ENCODE measurements at regions not wholly inside any gene's neighbourhood (a gene's known extent, or its start where the extent isn't known, plus 50 kb on each side); places are given as distances from the start of the nearest gene placed in this dataset.

- DNase-seq (ENCODE audit: low read depth in 1 of 2, low spot score in 1 of 2): peak; percentile 17 to 20
- peak overlapping the region; percentile 6 to 23; a peak in 2 of 6 replicates for H3K27ac ChIP-seq
- no peak for FAIRE-seq
These were observed 102.9 kb upstream of the ARMC3 start for GRCh38 chr10:22824984-22825383.

GRCh38 chr10:22824520-22824919 lies 103.3 kb upstream of the ARMC3 start:
- DNase-seq (ENCODE audit: low read depth in 1 of 2, low spot score in 1 of 2): no peak
- no peak for ATAC-seq
- TF ChIP-seq HOXA7 (CRISPR knock-in tag; IDR thresholded peaks at IDR 0.05): no peak
- TF ChIP-seq PBX3 (IDR thresholded peaks at IDR 0.05): no peak
- TF ChIP-seq NPAS2 (CRISPR knock-in tag; IDR thresholded peaks at IDR 0.05; ENCODE audit: borderline replicate concordance): no peak
- TF ChIP-seq BCL3 (IDR thresholded peaks at IDR 0.05): no peak
- no peak for TF ChIP-seq KDM1A (IDR thresholded peaks at IDR 0.05; ENCODE audit: low read depth)
- TF ChIP-seq ELK1 (IDR thresholded peaks at IDR 0.05; ENCODE audit: low read depth, low read length): no peak
- TF ChIP-seq PHF8 (IDR thresholded peaks at IDR 0.05; ENCODE audit: borderline replicate concordance, low read depth): no peak
- no peaks in the 10 kb centered on the region for H3K9me3 ChIP-seq
- H3K4me2 ChIP-seq: peak overlapping the region; percentile 45
- peak overlapping the region; percentile 6 to 23; a peak in 2 of 6 replicates for H3K27ac ChIP-seq
- no peak for FAIRE-seq
- CTCF ChIA-PET: interaction anchor here (1.1 to 1.3 kb wide), 2 partner anchors 18 to 31 kb away, joined by 3 read pairs; no protein-coding TSS in a partner anchor
- 68% methylated on average over 3 of the region's 3 CpGs for WGBS (ENCODE audit: missing lambda C conversion rate)
- no peak overlapping the region for H3K4me3 ChIP-seq
- POLR2A ChIA-PET: no interaction called here
- H3K4me1 ChIP-seq: peaks cover 35% of the 10 kb centered on the region; the same call in 2 of the 3 replicates

More at GRCh38 chr10:22824984-22825383, 102.9 kb upstream of the ARMC3 start:
- TF ChIP-seq FOSL2 (IDR thresholded peaks at IDR 0.05): peak; percentile 32; the same call in 1 of the 2 replicates
- peak; percentile 28 for TF ChIP-seq FOSL2 (CRISPR knock-in tag; IDR thresholded peaks at IDR 0.05)
- no peak for TF ChIP-seq TFCP2L1 (CRISPR knock-in tag; IDR thresholded peaks at IDR 0.05)
- no peak for TF ChIP-seq KDM1A (IDR thresholded peaks at IDR 0.05; ENCODE audit: low read depth)
- TF ChIP-seq JUNB (IDR thresholded peaks at IDR 0.05): peak; percentile 36; the same call in 1 of the 2 replicates
- WGBS (ENCODE audit: missing lambda C conversion rate): 34% methylated on average over 3 of the region's 3 CpGs
- Histone ChIP-seq H3K9me3 (no peaks in the 10 kb centered on the region), H3K4me3 (no peak overlapping the region), H3K4me1 (peaks cover 35% of the 10 kb centered on the region; the same call in 2 of the 3 replicates), H3K4me2 (peak overlapping the region; percentile 45)
- ATAC-seq: peak; percentile 23 to 33; a peak in 1 of 6 replicates
- ChIA-PET POLR2A (no interaction called here), CTCF (no interaction called here)

DNA sequence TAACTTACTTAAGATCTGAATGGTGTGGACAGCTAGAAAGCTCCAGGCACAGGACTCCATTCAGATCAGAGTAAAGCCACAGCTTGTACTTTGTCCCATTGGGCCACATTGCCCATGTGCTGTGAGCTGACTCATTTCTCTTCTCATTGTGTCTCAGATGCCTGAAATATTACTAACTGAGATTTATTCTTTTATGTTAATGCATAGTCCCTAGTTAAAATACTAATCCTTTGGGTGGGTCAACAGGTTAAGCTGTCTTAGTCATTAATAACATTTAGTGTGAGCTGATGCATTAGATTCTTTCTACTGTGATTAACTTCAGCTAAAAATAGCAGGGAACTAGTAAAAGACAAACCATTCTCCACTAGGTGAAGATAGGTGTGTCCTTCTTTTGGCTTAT lies 104.7 kb upstream of the ARMC3 start:
- Histone ChIP-seq H3K4me2 (peak overlapping the region; percentile 27), H3K4me3 (no peak overlapping the region), H3K27ac (peak overlapping the region; percentile 12 to 59; a peak in 3 of 6 replicates), H3K4me1 (peaks cover 32% of the 10 kb centered on the region; the same call in 2 of the 3 replicates), H3K9me3 (no peaks in the 10 kb centered on the region)
- FAIRE-seq: no peak
- peak; percentile 33 to 65 for DNase-seq (ENCODE audit: low read depth in 1 of 2, low spot score in 1 of 2)
- ChIA-PET POLR2A (no interaction called here), CTCF (interaction anchor here (0.6 to 1.7 kb wide), 4 partner anchors 9 to 113 kb away, joined by 3 to 4 read pairs (median 4); no protein-coding TSS in a partner anchor)
- peak; percentile 81 to 92 for ATAC-seq
- no peak for TF ChIP-seq CHD2 (IDR thresholded peaks at IDR 0.05; ENCODE audit: low read length, partially characterized antibody)
- no peak for TF ChIP-seq SMC3 (IDR thresholded peaks at IDR 0.05)
- TF ChIP-seq, protein P1, sequence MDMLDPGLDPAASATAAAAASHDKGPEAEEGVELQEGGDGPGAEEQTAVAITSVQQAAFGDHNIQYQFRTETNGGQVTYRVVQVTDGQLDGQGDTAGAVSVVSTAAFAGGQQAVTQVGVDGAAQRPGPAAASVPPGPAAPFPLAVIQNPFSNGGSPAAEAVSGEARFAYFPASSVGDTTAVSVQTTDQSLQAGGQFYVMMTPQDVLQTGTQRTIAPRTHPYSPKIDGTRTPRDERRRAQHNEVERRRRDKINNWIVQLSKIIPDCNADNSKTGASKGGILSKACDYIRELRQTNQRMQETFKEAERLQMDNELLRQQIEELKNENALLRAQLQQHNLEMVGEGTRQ (IDR thresholded peaks at IDR 0.05): peak; percentile 78
- peak in 1 of 2 experiments; percentile 18; a peak in 1 of 5 replicates for TF ChIP-seq EP300 (IDR thresholded peaks at IDR 0.05)
- TF ChIP-seq RFX5 (IDR thresholded peaks at IDR 0.05): no peak
- TF ChIP-seq GATA3 (IDR thresholded peaks at IDR 0.05; ENCODE audit: borderline replicate concordance): peak; percentile 42; the same call in 1 of the 2 replicates
- no peak for TF ChIP-seq CEBPB (IDR thresholded peaks at IDR 0.05)
- TF ChIP-seq ESRRA (IDR thresholded peaks at IDR 0.05; ENCODE audit: borderline replicate concordance, low read length): no peak
- no peak for TF ChIP-seq HMGXB4 (CRISPR knock-in tag; IDR thresholded peaks at IDR 0.05; ENCODE audit: borderline replicate concordance)
- no peak for TF ChIP-seq ZSCAN20 (CRISPR knock-in tag; IDR thresholded peaks at IDR 0.05)
- TF ChIP-seq BCL3 (IDR thresholded peaks at IDR 0.05): no peak
- no peak for TF ChIP-seq KDM1A (IDR thresholded peaks at IDR 0.05; ENCODE audit: low read depth)
- TF ChIP-seq, protein P2, sequence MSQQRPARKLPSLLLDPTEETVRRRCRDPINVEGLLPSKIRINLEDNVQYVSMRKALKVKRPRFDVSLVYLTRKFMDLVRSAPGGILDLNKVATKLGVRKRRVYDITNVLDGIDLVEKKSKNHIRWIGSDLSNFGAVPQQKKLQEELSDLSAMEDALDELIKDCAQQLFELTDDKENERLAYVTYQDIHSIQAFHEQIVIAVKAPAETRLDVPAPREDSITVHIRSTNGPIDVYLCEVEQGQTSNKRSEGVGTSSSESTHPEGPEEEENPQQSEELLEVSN (IDR thresholded peaks at IDR 0.05; ENCODE audit: borderline replicate concordance, low read depth): no peak
- no peak for TF ChIP-seq ZNF302 (CRISPR knock-in tag; IDR thresholded peaks at IDR 0.05)
- TF ChIP-seq JUNB (IDR thresholded peaks at IDR 0.05): peak; percentile 75
- TF ChIP-seq TP53 (CRISPR knock-in tag; IDR thresholded peaks at IDR 0.05): no peak
- TF ChIP-seq TFCP2L1 (CRISPR knock-in tag; IDR thresholded peaks at IDR 0.05): no peak
- TF ChIP-seq MYC (IDR thresholded peaks at IDR 0.05; ENCODE audit: borderline replicate concordance, low read length): no peak
- peak; percentile 36; the same call in 1 of the 2 replicates for TF ChIP-seq FOSL2 (IDR thresholded peaks at IDR 0.05)
- TF ChIP-seq FOSL2 (CRISPR knock-in tag; IDR thresholded peaks at IDR 0.05): peak; percentile 59

Data from A549 (cell line).